SU-DHL-6 (cell line): ENCODE measurements at regions not wholly inside any gene's neighbourhood (a gene's known extent, or its start where the extent isn't known, plus 50 kb on each side); places are given as distances from the start of the nearest gene placed in this dataset.

Experiments used
- H2AFZ ChIP-seq: fragments of 200-600 bp; sonication (generic); 2 replicates; pipeline ENCODE4 v1.6.1; 2014; ENCODE audit warnings: low read depth, mild to moderate bottlenecking, moderate library complexity, mixed read lengths, antibody characterized with exemption, low read length; ENCODE audit not compliant: severe bottlenecking
- H3F3A ChIP-seq: fragments of 200-600 bp; shearing (Covaris generic); 2 replicates; pipeline ENCODE4 v1.6.0; 2016; ENCODE audit warnings: antibody characterized with exemption, mild to moderate bottlenecking; ENCODE audit not compliant: insufficient read depth
- H3K27ac ChIP-seq: fragments of 200-600 bp; sonication (generic); 2 replicates; pipeline ENCODE4 v1.5.1; 2016; ENCODE audit warnings: low read depth, mild to moderate bottlenecking, low read length, moderate library complexity, mixed read lengths
- H3K27me3 ChIP-seq: fragments of 200-600 bp; sonication (generic), shearing (Covaris generic); 2 replicates; pipeline ENCODE4 v1.6.0; 2014; ENCODE audit warnings: mild to moderate bottlenecking, low read length
- H3K36me3 ChIP-seq: fragments of 200-600 bp; sonication (generic); 2 replicates; pipeline ENCODE4 v1.6.1; 2014; ENCODE audit warnings: mild to moderate bottlenecking, low read length, mixed read lengths
- H3K4me2 ChIP-seq: fragments of 300-600, 200-600 bp; shearing (Covaris generic), sonication (generic); 2 replicates; pipeline ENCODE4 v1.6.0; 2014; ENCODE audit warnings: low read length, low read depth, mild to moderate bottlenecking; ENCODE audit not compliant: poor library complexity, severe bottlenecking
- H3K4me3 ChIP-seq: fragments of 200-600 bp; sonication (generic); 2 replicates; pipeline ENCODE4 v1.5.1; 2014; ENCODE audit warnings: antibody characterized with exemption, low read length, mild to moderate bottlenecking, mixed read lengths; ENCODE audit not compliant: insufficient read depth, poor library complexity, severe bottlenecking
- H3K79me2 ChIP-seq: fragments of 200-600 bp; sonication (generic); 2 replicates; pipeline ENCODE4 v1.6.1; 2014; ENCODE audit warnings: mild to moderate bottlenecking, low read length, moderate library complexity; ENCODE audit not compliant: insufficient read depth
- H3K9ac ChIP-seq: fragments of 200-600 bp; sonication (generic); 2 replicates; pipeline ENCODE4 v1.7.0; 2014; ENCODE audit warnings: mild to moderate bottlenecking, low read length
- H3K9me2 ChIP-seq: fragments of 200-600 bp; sonication (generic); replicated peaks from 2 replicates; pipeline ENCODE4 v1.6.1; 2014; ENCODE audit warnings: low read length; ENCODE audit not compliant: insufficient read depth
- H3K9me3 ChIP-seq: fragments of 200-600 bp; sonication (generic); 2 replicates; pipeline ENCODE4 v1.6.1; 2014; ENCODE audit warnings: low read length, mixed read lengths; ENCODE audit not compliant: insufficient read depth
- H4K20me1 ChIP-seq: fragments of 200-600 bp; sonication (generic); 2 replicates; pipeline ENCODE4 v1.6.1; 2014; ENCODE audit warnings: low read depth, mild to moderate bottlenecking, antibody characterized with exemption, low read length, moderate library complexity, mixed read lengths
- EZH2phosphoT487 ChIP-seq: fragments of 200-600 bp; sonication (generic), shearing (Covaris generic); conservative IDR thresholded peaks from 2 replicates; pipeline ENCODE4 v1.6.1; 2018; ENCODE audit warnings: mild to moderate bottlenecking, antibody characterized with exemption, low read length, moderate library complexity, mixed read lengths
- TF ChIP-seq, protein P1 (sequence below): fragments of 200-600 bp; sonication (generic); IDR thresholded peaks from one replicate; pipeline ENCODE4 v1.5.1; 2017; ENCODE audit warnings: antibody characterized with exemption, mild to moderate bottlenecking, low read length, moderate library complexity; ENCODE audit not compliant: insufficient read depth, poor library complexity, severe bottlenecking

DNA sequence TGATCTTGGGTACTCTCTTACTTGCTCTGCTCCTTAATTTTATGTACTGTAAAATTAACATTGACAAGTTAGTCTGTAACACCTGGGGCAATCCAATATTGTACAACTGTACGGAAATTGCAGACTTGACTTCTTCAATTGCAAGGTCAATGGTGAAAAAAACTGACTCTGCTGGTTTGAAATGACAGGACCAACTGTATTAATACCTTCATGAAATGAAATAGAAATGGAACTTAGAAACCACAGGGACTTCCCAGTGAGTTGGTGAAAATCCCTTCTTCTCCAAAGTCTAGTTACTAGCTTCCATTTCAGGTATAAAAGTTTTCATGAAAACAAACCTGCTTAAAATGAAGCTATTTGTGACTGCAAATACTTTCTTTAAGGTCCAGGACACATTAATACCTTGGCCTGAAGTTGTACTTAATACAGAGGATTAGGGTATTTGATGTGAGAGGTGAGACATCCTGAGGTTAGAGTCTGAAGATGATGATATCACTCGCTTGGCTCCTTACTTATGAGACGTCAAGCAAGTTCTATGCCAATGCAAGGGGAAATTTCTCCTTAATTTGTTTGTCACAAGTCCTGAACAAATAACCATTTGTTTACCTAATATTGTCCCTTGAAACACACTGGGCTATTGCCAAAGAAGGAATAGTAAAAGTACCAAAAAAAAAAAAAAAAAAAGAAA lies 226.2 kb upstream of the TP63 start:
- Histone ChIP-seq H3K27me3 (no peaks in the 10 kb centered on the region), H3K4me2 (no peak overlapping the region), H3K9me2 (no peaks in the 10 kb centered on the region), H4K20me1 (no peaks in the 10 kb centered on the region; the same call in 1 of the 2 replicates), H3F3A (no peaks in the 10 kb centered on the region), H3K9ac (no peak overlapping the region), H3K9me3 (no peaks in the 10 kb centered on the region), H3K36me3 (no peaks in the 10 kb centered on the region), H2AFZ (no peak overlapping the region), H3K27ac (no peak overlapping the region), H3K79me2 (no peaks in the 10 kb centered on the region), H3K4me3 (no peak overlapping the region)
- no peak for TF ChIP-seq EZH2phosphoT487
- TF ChIP-seq, protein P1, sequence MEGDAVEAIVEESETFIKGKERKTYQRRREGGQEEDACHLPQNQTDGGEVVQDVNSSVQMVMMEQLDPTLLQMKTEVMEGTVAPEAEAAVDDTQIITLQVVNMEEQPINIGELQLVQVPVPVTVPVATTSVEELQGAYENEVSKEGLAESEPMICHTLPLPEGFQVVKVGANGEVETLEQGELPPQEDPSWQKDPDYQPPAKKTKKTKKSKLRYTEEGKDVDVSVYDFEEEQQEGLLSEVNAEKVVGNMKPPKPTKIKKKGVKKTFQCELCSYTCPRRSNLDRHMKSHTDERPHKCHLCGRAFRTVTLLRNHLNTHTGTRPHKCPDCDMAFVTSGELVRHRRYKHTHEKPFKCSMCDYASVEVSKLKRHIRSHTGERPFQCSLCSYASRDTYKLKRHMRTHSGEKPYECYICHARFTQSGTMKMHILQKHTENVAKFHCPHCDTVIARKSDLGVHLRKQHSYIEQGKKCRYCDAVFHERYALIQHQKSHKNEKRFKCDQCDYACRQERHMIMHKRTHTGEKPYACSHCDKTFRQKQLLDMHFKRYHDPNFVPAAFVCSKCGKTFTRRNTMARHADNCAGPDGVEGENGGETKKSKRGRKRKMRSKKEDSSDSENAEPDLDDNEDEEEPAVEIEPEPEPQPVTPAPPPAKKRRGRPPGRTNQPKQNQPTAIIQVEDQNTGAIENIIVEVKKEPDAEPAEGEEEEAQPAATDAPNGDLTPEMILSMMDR = no peak

DNA sequence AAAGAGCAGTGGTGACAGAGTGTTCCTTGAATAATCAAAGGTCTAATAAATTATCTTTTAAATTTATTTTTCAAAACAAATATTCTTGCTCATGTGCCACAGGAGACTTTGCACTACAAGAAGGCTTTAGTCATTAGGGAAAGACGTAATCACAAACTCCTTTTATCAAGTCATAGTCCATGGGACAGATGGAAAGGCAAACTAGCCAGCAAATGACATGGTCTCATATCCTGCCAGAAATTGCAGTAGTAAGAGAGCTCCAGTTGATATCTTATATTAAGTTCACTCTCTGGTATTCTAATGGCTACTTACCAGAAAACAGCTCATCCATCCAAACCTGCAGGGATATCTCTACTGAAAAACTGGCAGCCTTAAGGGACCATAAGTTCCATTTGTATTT lies 225.0 kb upstream of the TP63 start:
- Histone ChIP-seq H3K36me3 (no peaks in the 10 kb centered on the region), H3K4me3 (no peak overlapping the region), H3K9me2 (no peaks in the 10 kb centered on the region), H3F3A (no peaks in the 10 kb centered on the region), H3K27ac (no peak overlapping the region), H3K9ac (no peak overlapping the region), H2AFZ (no peak overlapping the region), H3K27me3 (no peaks in the 10 kb centered on the region), H3K9me3 (no peaks in the 10 kb centered on the region), H3K79me2 (no peaks in the 10 kb centered on the region), H4K20me1 (no peaks in the 10 kb centered on the region; the same call in 1 of the 2 replicates), H3K4me2 (no peak overlapping the region)
- no peak for TF ChIP-seq EZH2phosphoT487
- TF ChIP-seq, protein P1 = no peak

DNA sequence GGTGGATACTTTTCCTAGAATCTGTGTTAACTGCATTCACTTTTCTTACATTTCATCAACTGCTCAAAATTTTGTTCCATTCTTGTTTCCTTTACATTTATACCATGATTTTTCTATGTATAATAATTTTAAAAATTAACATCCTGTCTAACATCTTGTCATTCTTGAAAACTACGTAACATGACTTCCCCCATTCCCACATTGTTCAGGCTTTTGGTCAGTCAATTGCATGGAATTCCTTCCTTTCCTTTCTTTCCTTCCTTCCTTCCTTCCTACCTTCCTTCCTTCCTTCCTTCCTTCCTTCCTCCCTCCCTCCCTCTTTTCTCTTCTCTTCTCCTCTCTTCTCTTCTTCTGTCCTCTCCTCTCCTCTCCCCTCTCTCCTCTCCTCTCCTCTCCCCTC lies 220.7 kb upstream of the TP63 start:
- Histone ChIP-seq H3K27ac (no peak overlapping the region), H3K9ac (no peak overlapping the region), H3F3A (no peaks in the 10 kb centered on the region), H3K79me2 (no peaks in the 10 kb centered on the region), H3K36me3 (no peaks in the 10 kb centered on the region), H3K27me3 (no peaks in the 10 kb centered on the region), H2AFZ (no peak overlapping the region), H3K4me2 (no peak overlapping the region), H3K9me3 (no peaks in the 10 kb centered on the region), H3K9me2 (no peaks in the 10 kb centered on the region), H4K20me1 (no peaks in the 10 kb centered on the region), H3K4me3 (no peak overlapping the region)
- no peak for TF ChIP-seq EZH2phosphoT487
- TF ChIP-seq, protein P1 = no peak
